Esophagus muscularis mucosa (tissue), 4 donors: ENCODE measurements at regions not wholly inside any gene's neighbourhood (a gene's known extent, or its start where the extent isn't known, plus 50 kb on each side); places are given as distances from the start of the nearest gene placed in this dataset.

ENCODE experiments used
- DNase-seq: peaks from one replicate; pipeline ENCODE4 v3.0.0-alpha.2; 2017; ENCODE audit errors: extremely low spot score
- H3K27ac ChIP-seq, 4 donors: fragments of 200-600 bp; sonication (generic); replicated peaks in 1 of 4; 1 replicate in 3 of 4; 2 replicates in 1 of 4; pipeline ENCODE4 v1.5.1; 2016 to 2019; ENCODE audit warnings: mild to moderate bottlenecking in 1 of 4
- H3K27me3 ChIP-seq, 4 donors: fragments of 200-600 bp; sonication (generic); one replicate each; pipeline versions ENCODE4 v1.5.1 to v1.6.0; 2016 to 2019
- H3K36me3 ChIP-seq, 4 donors: fragments of 200-600 bp; sonication (generic); one replicate each; pipeline ENCODE4 v1.5.1; 2016 to 2019
- H3K4me1 ChIP-seq, 4 donors: fragments of 200-600 bp; sonication (generic); one replicate each; pipeline ENCODE4 v1.5.1; 2016 to 2019
- H3K4me3 ChIP-seq, 4 donors: fragments of 200-600 bp; sonication (generic); 1 replicate in 2 of 4; 2 replicates in 2 of 4; pipeline ENCODE4 v1.5.1; 2016 to 2019; ENCODE audit warnings: mild to moderate bottlenecking in 4 of 4, moderate library complexity in 1 of 4
- H3K9me3 ChIP-seq, 4 donors: fragments of 200-600 bp; sonication (generic); 1 replicate in 3 of 4; 2 replicates in 1 of 4; pipeline ENCODE4 v1.5.1; 2016 to 2019
- EP300 ChIP-seq: sonication (generic); formaldehyde crosslinking; IDR thresholded peaks from one replicate; pipeline ENCODE4 v1.6.1; 2017; ENCODE audit warnings: antibody characterized with exemption
- POLR2A ChIP-seq: fragments of 450-650 bp; IDR thresholded peaks from one replicate; pipeline ENCODE4 v1.6.1; 2017; ENCODE audit warnings: antibody characterized with exemption, moderate library complexity, mild to moderate bottlenecking, low read depth
- POLR2AphosphoS5 ChIP-seq, 2 donors: sonication (generic); formaldehyde crosslinking; IDR thresholded peaks; one replicate each; pipeline ENCODE4 v1.6.1; 2017; ENCODE audit warnings: antibody characterized with exemption in 2 of 2
- WGBS: methylation state at CpG from one replicate; pipeline ENCODE4 v1.1.5; 2018; 5-methylcytosine and 5-hydroxymethylcytosine counted together
- intact Hi-C: fragments of 100-400 bp; cut with DNase I; formaldehyde crosslinking; loops from one replicate; pipeline ENCODE4 v1.15.1; 2023
- TF ChIP-seq, protein P1 (sequence below), 3 experiments: fragments of 200-600 bp in 2 of 3; fragments of 450-650 bp in 1 of 3; sonication (generic) in 2 of 3; IDR thresholded peaks; one replicate each; pipeline ENCODE4 v1.5.1; 2017 to 2019; ENCODE audit warnings: antibody characterized with exemption in 3 of 3, mild to moderate bottlenecking in 2 of 3, moderate library complexity in 1 of 3

- no peak overlapping the region for H3K27ac ChIP-seq
- TF ChIP-seq, protein P1, sequence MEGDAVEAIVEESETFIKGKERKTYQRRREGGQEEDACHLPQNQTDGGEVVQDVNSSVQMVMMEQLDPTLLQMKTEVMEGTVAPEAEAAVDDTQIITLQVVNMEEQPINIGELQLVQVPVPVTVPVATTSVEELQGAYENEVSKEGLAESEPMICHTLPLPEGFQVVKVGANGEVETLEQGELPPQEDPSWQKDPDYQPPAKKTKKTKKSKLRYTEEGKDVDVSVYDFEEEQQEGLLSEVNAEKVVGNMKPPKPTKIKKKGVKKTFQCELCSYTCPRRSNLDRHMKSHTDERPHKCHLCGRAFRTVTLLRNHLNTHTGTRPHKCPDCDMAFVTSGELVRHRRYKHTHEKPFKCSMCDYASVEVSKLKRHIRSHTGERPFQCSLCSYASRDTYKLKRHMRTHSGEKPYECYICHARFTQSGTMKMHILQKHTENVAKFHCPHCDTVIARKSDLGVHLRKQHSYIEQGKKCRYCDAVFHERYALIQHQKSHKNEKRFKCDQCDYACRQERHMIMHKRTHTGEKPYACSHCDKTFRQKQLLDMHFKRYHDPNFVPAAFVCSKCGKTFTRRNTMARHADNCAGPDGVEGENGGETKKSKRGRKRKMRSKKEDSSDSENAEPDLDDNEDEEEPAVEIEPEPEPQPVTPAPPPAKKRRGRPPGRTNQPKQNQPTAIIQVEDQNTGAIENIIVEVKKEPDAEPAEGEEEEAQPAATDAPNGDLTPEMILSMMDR (IDR thresholded peaks at IDR 0.05), result no peak
- no peak for TF ChIP-seq POLR2A
- no peak for TF ChIP-seq POLR2AphosphoS5 (IDR thresholded peaks at IDR 0.05)
- TF ChIP-seq EP300, result no peak
- 60% methylated on average over 4 of the region's 4 CpGs for WGBS
- H3K36me3 ChIP-seq, result no peaks in the 10 kb centered on the region
- H3K9me3 ChIP-seq, result no peaks in the 10 kb centered on the region
- H3K4me3 ChIP-seq, result no peak overlapping the region
- H3K27me3 ChIP-seq, result no peaks in the 10 kb centered on the region
- DNase-seq, result no peak
- intact Hi-C loops, result no loop called here
- peaks cover 9 to 57% (median 45%) of the 10 kb centered on the region in 4 donors for H3K4me1 ChIP-seq
Measured at GRCh38 chr7:47150497-47151260, 431.2 kb downstream of the TNS3 start.

DNA sequence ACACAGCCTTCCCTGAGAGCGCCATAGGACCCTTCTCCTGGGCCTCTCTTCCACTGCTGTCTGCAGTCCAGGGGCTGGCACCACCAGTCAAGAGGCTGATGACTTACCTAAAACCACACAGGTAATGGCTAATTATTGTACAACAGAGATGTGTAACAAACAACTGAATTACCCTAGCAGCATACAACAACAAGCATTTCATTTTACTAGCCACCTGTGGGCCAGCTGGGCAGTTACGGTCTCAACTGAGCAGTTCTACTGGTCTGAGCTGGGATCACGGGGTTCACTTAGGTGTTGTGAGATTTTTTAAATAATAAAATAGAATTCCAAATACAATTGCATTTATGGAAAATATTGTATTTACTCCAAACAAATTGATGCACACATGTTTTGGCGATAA, 431.9 kb downstream of the TNS3 start:
- intact Hi-C loops, result no loop called here
- TF ChIP-seq POLR2AphosphoS5 (IDR thresholded peaks at IDR 0.05) (no peak), POLR2A (no peak), EP300 (no peak)
- TF ChIP-seq, protein P1 (IDR thresholded peaks at IDR 0.05), result no peak
- no peaks in the 10 kb centered on the region for H3K27me3 ChIP-seq
- H3K36me3 ChIP-seq, result no peaks in the 10 kb centered on the region
- H3K27ac ChIP-seq, result no peak overlapping the region
- WGBS, result 98% methylated on average over 4 of the region's 4 CpGs
- no peak overlapping the region for H3K4me3 ChIP-seq
- DNase-seq, result no peak
- peaks cover 9 to 57% (median 45%) of the 10 kb centered on the region in 4 donors for H3K4me1 ChIP-seq
- no peaks in the 10 kb centered on the region for H3K9me3 ChIP-seq

- no peaks in the 10 kb centered on the region for H3K9me3 ChIP-seq
- H3K27me3 ChIP-seq, result no peaks in the 10 kb centered on the region
- no peak for TF ChIP-seq POLR2A
- no peak for TF ChIP-seq EP300
- TF ChIP-seq, protein P1 (IDR thresholded peaks at IDR 0.05), result no peak
- no peaks in the 10 kb centered on the region for H3K36me3 ChIP-seq
- no peak for DNase-seq
- no peak overlapping the region for H3K27ac ChIP-seq
- peaks cover 9 to 50% (median 42%) of the 10 kb centered on the region in 4 donors for H3K4me1 ChIP-seq
- intact Hi-C loops, result no loop called here
- no peak overlapping the region for H3K4me3 ChIP-seq
- 93% methylated on average over 5 of the region's 6 CpGs for WGBS
Measured at GRCh38 chr7:47149208-47149839, 432.6 kb downstream of the TNS3 start.

GRCh38 chr7:47148536-47149207, 433.2 kb downstream of the TNS3 start:
- Histone ChIP-seq H3K36me3 (no peaks in the 10 kb centered on the region), H3K4me3 (no peak overlapping the region), H3K9me3 (no peaks in the 10 kb centered on the region), H3K27me3 (no peaks in the 10 kb centered on the region), H3K4me1 (peaks cover 8 to 44% (median 37%) of the 10 kb centered on the region in 4 donors), H3K27ac (no peak overlapping the region)
- TF ChIP-seq POLR2A, result no peak
- no peak for TF ChIP-seq EP300
- no peak for TF ChIP-seq POLR2AphosphoS5 (IDR thresholded peaks at IDR 0.05)
- TF ChIP-seq, protein P1 (IDR thresholded peaks at IDR 0.05), result no peak
- DNase-seq, result no peak
- intact Hi-C loops, result no loop called here
- whole genome bisulfite sequencing, result 54% methylated on average over 5 of the region's 5 CpGs
